ENCODE measurements at regions not wholly inside any gene's neighbourhood (a gene's known extent, or its start where the extent isn't known, plus 50 kb on each side); places are given as distances from the start of the nearest gene placed in this dataset.

- no peak for TF ChIP-seq CTCF (IDR thresholded peaks at IDR 0.05)
- no peak for TF ChIP-seq POLR2A (IDR thresholded peaks at IDR 0.05)
Measured at GRCh38 chr1:228980232-228980937, 245.1 kb downstream of the RHOU start.
